ENCODE measurements at regions not wholly inside any gene's neighbourhood (a gene's known extent, or its start where the extent isn't known, plus 50 kb on each side); places are given as distances from the start of the nearest gene placed in this dataset.
"Not testable (repeated sequence)": the region's sequence is repeated elsewhere in the genome, so short reads cannot be mapped to it uniquely, and the experiment has no call there.

DNA sequence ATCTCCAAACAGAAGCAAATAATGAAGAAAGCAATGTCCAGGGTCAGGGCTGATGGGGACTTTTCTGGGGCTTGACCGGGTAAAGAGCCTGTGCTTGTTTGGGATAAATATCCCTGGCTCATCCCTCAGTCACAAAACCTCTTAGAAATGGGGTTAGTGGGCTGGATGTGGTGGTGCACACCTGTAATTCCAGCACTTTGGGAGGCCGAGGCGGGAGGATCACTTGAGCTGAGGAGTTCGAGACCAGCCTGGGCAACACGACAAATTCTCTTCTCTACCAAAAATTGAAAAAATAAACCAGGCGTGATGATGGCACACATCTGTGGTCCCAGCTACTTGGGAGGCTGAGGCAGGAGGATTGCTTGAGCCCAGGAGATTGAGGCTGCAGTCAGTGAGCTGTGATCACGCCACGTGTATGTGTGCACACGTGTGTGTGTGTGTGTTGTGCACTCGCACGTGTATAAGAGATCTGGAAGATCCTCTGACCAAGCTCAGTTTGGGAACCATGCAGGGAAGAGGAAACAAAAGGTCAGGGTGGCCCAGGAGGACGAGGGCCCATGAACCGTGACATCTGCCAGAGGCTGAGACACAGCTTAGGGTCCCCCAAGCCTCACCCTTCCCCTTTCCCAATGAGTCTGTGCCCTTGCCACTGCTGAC, 258.6 kb downstream of the TEX36 start:
- no peak for DNase-seq
- peaks cover 2% of the 10 kb centered on the region for H3K9me3 Mint-ChIP-seq
- CTCF ChIA-PET = interaction anchor here (0.5 to 0.6 kb wide), 2 partner anchors 172 to 378 kb away, joined by 3 to 4 read pairs; no protein-coding TSS in a partner anchor
- H3K36me3 Mint-ChIP-seq (ENCODE audit: low read depth) = no peaks in the 10 kb centered on the region
- no peak overlapping the region for H3K27ac Mint-ChIP-seq
- H3K4me3 Mint-ChIP-seq = no peak overlapping the region
- intact Hi-C loops (cut with micrococcal nuclease) = no loop called here
- H3K4me1 Mint-ChIP-seq (ENCODE audit: low read depth) = no peaks in the 10 kb centered on the region
- peaks cover 3% of the 10 kb centered on the region for H3K27me3 Mint-ChIP-seq (ENCODE audit: low read depth)

- peaks cover 2% of the 10 kb centered on the region for H3K9me3 Mint-ChIP-seq
- intact Hi-C loops (cut with micrococcal nuclease) = no loop called here
- H3K27ac Mint-ChIP-seq = no peak overlapping the region
- peaks cover 3% of the 10 kb centered on the region for H3K27me3 Mint-ChIP-seq (ENCODE audit: low read depth)
- no peak overlapping the region for H3K4me3 Mint-ChIP-seq
- H3K4me1 Mint-ChIP-seq (ENCODE audit: low read depth) = no peaks in the 10 kb centered on the region
- DNase-seq = no peak
- H3K36me3 Mint-ChIP-seq (ENCODE audit: low read depth) = no peaks in the 10 kb centered on the region
- CTCF ChIA-PET = interaction anchor here (0.5 to 0.6 kb wide), 2 partner anchors 173 to 377 kb away, joined by 3 to 4 read pairs; no protein-coding TSS in a partner anchor
These were observed 259.4 kb downstream of the TEX36 start for GRCh38 chr10:125423569-125423968.

- Mint-ChIP-seq H3K36me3 (ENCODE audit: low read depth) (no peaks in the 10 kb centered on the region), H3K27me3 (ENCODE audit: low read depth) (no peaks in the 10 kb centered on the region), H3K9me3 (no peaks in the 10 kb centered on the region), H3K27ac (no peak overlapping the region), H3K4me1 (ENCODE audit: low read depth) (no peaks in the 10 kb centered on the region), H3K4me3 (no peak overlapping the region)
- CTCF ChIA-PET = no interaction called here
- intact Hi-C loops (cut with micrococcal nuclease) = no loop called here
- no peak for DNase-seq
These were observed 259.5 kb upstream of the CTBP2 start for GRCh38 chr10:125419831-125420230.

DNA sequence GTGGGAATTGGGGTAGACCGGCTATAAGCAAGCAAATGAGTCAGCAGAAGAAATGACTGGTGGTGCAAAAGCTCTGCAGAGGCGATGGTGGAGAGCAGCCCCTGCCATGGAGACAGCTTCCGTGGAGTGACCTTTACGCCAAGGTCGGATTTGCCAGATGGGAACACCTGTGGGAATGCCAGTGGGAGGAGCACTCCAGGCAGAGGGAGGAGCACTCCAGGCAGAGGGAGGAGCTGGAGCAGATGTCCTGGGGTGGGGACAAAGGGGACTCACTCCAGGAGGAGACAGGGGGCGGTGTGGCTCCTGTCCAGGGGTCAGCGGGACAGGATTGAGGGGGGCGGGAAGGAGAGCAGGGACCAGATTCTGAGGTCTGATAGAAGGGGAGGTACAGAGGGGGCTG, 258.8 kb upstream of the CTBP2 start:
- DNase-seq = no peak
- H3K9me3 Mint-ChIP-seq = no peaks in the 10 kb centered on the region
- no peaks in the 10 kb centered on the region for H3K4me1 Mint-ChIP-seq (ENCODE audit: low read depth)
- no peak overlapping the region for H3K27ac Mint-ChIP-seq
- CTCF ChIA-PET = no interaction called here
- intact Hi-C loops (cut with micrococcal nuclease) = no loop called here
- no peaks in the 10 kb centered on the region for H3K27me3 Mint-ChIP-seq (ENCODE audit: low read depth)
- H3K4me3 Mint-ChIP-seq = no peak overlapping the region
- H3K36me3 Mint-ChIP-seq (ENCODE audit: low read depth) = no peaks in the 10 kb centered on the region

DNA sequence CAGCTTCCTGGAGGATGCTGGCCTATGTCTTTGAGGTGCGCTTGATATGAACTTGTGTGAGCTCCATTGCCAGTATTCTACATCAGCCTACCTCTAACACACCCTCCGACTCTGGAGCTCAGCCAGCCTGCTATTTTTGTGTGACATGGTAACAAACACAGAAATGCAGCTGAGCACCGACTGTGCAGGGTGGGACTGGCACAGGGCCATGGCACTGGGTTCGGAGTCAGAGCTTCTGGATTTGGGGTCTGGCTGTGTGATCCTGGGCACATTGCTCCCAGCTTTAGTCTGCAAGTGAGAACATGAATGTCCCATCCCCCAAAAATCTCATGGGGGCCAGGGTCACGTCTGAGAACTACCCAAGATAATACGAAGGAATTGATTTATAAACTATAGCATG, 257.2 kb upstream of the CTBP2 start:
- no peak for DNase-seq
- Mint-ChIP-seq H3K4me3 (no peak overlapping the region), H3K36me3 (ENCODE audit: low read depth) (no peaks in the 10 kb centered on the region), H3K27ac (no peak overlapping the region), H3K9me3 (no peaks in the 10 kb centered on the region), H3K4me1 (ENCODE audit: low read depth) (no peaks in the 10 kb centered on the region), H3K27me3 (ENCODE audit: low read depth) (no peaks in the 10 kb centered on the region)
- CTCF ChIA-PET = no interaction called here
- intact Hi-C loops (cut with micrococcal nuclease) = no loop called here

- CTCF ChIA-PET = no interaction called here
- H3K27me3 Mint-ChIP-seq (ENCODE audit: low read depth) = no peaks in the 10 kb centered on the region
These were observed 255.6 kb upstream of the CTBP2 start for GRCh38 chr10:125415964-125416363.

GRCh38 chr10:125415006-125415633, 254.8 kb upstream of the CTBP2 start:
- no peak for DNase-seq
- Mint-ChIP-seq H3K36me3 (ENCODE audit: low read depth) (no peaks in the 10 kb centered on the region), H3K27me3 (ENCODE audit: low read depth) (no peaks in the 10 kb centered on the region), H3K4me3 (no peak overlapping the region), H3K4me1 (ENCODE audit: low read depth) (no peaks in the 10 kb centered on the region), H3K9me3 (no peaks in the 10 kb centered on the region), H3K27ac (no peak overlapping the region)
- intact Hi-C loops (cut with micrococcal nuclease) = no loop called here
- CTCF ChIA-PET = no interaction called here

More at GRCh38 chr10:125415964-125416363, 255.6 kb upstream of the CTBP2 start:
- Mint-ChIP-seq H3K4me1 (ENCODE audit: low read depth) (no peaks in the 10 kb centered on the region), H3K36me3 (ENCODE audit: low read depth) (no peaks in the 10 kb centered on the region), H3K9me3 (no peaks in the 10 kb centered on the region), H3K4me3 (no peak overlapping the region), H3K27ac (no peak overlapping the region)
- intact Hi-C loops (cut with micrococcal nuclease) = no loop called here
- DNase-seq = no peak

GRCh38 chr10:125411724-125412123, 251.4 kb upstream of the CTBP2 start:
- CTCF ChIA-PET = no interaction called here
- no peaks in the 10 kb centered on the region for H3K36me3 Mint-ChIP-seq (ENCODE audit: low read depth)
- H3K4me1 Mint-ChIP-seq (ENCODE audit: low read depth) = no peaks in the 10 kb centered on the region
- DNase-seq = no peak
- intact Hi-C loops (cut with micrococcal nuclease) = no loop called here
- peaks cover 2% of the 10 kb centered on the region for H3K9me3 Mint-ChIP-seq
- no peak overlapping the region for H3K4me3 Mint-ChIP-seq
- no peaks in the 10 kb centered on the region for H3K27me3 Mint-ChIP-seq (ENCODE audit: low read depth)
- H3K27ac Mint-ChIP-seq = no peak overlapping the region

GRCh38 chr10:125409756-125410155, 249.4 kb upstream of the CTBP2 start:
- Mint-ChIP-seq H3K4me1 (ENCODE audit: low read depth) (no peaks in the 10 kb centered on the region), H3K4me3 (no peak overlapping the region), H3K9me3 (peaks cover 6% of the 10 kb centered on the region), H3K27ac (no peak overlapping the region), H3K27me3 (ENCODE audit: low read depth) (peaks cover 3% of the 10 kb centered on the region), H3K36me3 (ENCODE audit: low read depth) (no peaks in the 10 kb centered on the region)
- CTCF ChIA-PET = no interaction called here
- DNase-seq = no peak
- intact Hi-C loops (cut with micrococcal nuclease) = no loop called here

- no peaks in the 10 kb centered on the region for H3K36me3 Mint-ChIP-seq (ENCODE audit: low read depth)
- no peak overlapping the region for H3K27ac Mint-ChIP-seq
- H3K4me3 Mint-ChIP-seq = no peak overlapping the region
- no peak for DNase-seq
- CTCF ChIA-PET = no interaction called here
- H3K27me3 Mint-ChIP-seq (ENCODE audit: low read depth) = peaks cover 3% of the 10 kb centered on the region
- H3K9me3 Mint-ChIP-seq = peaks cover 10% of the 10 kb centered on the region
- intact Hi-C loops (cut with micrococcal nuclease) = no loop called here
- no peaks in the 10 kb centered on the region for H3K4me1 Mint-ChIP-seq (ENCODE audit: low read depth)
These were observed 247.2 kb upstream of the CTBP2 start for GRCh38 chr10:125407557-125407956.

- Mint-ChIP-seq H3K36me3 (ENCODE audit: low read depth) (no peaks in the 10 kb centered on the region), H3K4me3 (no peak overlapping the region), H3K27me3 (ENCODE audit: low read depth) (peaks cover 3% of the 10 kb centered on the region), H3K4me1 (ENCODE audit: low read depth) (no peaks in the 10 kb centered on the region), H3K27ac (no peak overlapping the region), H3K9me3 (peaks cover 10% of the 10 kb centered on the region)
- intact Hi-C loops (cut with micrococcal nuclease) = no loop called here
- CTCF ChIA-PET = no interaction called here
- DNase-seq = no peak
These were observed 246.7 kb upstream of the CTBP2 start for GRCh38 chr10:125407000-125407502.

- intact Hi-C loops (cut with micrococcal nuclease); H3K4me3 Mint-ChIP-seq; H3K4me1 Mint-ChIP-seq (ENCODE audit: low read depth); CTCF ChIA-PET; H3K27ac Mint-ChIP-seq; H3K36me3 Mint-ChIP-seq (ENCODE audit: low read depth); H3K27me3 Mint-ChIP-seq (ENCODE audit: low read depth): not testable (repeated sequence)
- peak; percentile 12 for DNase-seq
- H3K9me3 Mint-ChIP-seq = peaks cover 10% of the 10 kb centered on the region
These were observed 244.5 kb upstream of the CTBP2 start for GRCh38 chr10:125404902-125405301.

GRCh38 chr10:125401462-125401861, 241.1 kb upstream of the CTBP2 start:
- intact Hi-C loops (cut with micrococcal nuclease) = no loop called here
- H3K27me3 Mint-ChIP-seq (ENCODE audit: low read depth) = peaks cover 1% of the 10 kb centered on the region
- H3K9me3 Mint-ChIP-seq = peaks cover 7% of the 10 kb centered on the region
- no peak overlapping the region for H3K27ac Mint-ChIP-seq
- DNase-seq = no peak
- CTCF ChIA-PET = no interaction called here
- H3K4me3 Mint-ChIP-seq = no peak overlapping the region
- no peaks in the 10 kb centered on the region for H3K36me3 Mint-ChIP-seq (ENCODE audit: low read depth)
- no peaks in the 10 kb centered on the region for H3K4me1 Mint-ChIP-seq (ENCODE audit: low read depth)
